ENCODE measurements at regions not wholly inside any gene's neighbourhood (a gene's known extent, or its start where the extent isn't known, plus 50 kb on each side); places are given as distances from the start of the nearest gene placed in this dataset.
"Not testable (repeated sequence)": the region's sequence is repeated elsewhere in the genome, so short reads cannot be mapped to it uniquely, and the experiment has no call there.

DNA sequence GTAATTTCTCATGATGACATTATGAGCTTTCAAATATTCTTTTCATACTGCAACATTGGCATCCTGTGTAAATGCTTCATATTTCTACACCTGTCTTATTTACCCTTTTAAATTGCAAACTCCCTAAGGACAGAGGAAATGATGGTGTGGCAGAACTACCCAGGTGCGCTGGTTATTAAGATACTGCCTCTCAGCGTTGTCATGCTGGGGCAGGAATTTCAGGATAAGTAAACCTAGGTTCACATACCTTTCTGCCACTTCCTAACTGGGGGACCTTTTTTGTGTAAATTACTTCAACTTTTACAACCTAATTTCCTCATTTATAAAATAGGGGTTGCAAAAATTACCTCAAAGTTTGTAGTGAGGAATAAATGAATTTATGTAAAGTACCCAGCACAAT lies 137.7 kb upstream of the NBPF26 start:
- intact Hi-C loops (cut with DNase I; ENCODE audit: low total_unique reads); H3K4me1 ChIP-seq; H3K27ac ChIP-seq; DNase-seq; H3K4me3 ChIP-seq; H3K9me3 ChIP-seq; H3K27me3 ChIP-seq; H3K36me3 ChIP-seq: not testable (repeated sequence)
- WGBS, 5 donors = no CpG with 5 or more reads among the region's 2 CpGs

DNA sequence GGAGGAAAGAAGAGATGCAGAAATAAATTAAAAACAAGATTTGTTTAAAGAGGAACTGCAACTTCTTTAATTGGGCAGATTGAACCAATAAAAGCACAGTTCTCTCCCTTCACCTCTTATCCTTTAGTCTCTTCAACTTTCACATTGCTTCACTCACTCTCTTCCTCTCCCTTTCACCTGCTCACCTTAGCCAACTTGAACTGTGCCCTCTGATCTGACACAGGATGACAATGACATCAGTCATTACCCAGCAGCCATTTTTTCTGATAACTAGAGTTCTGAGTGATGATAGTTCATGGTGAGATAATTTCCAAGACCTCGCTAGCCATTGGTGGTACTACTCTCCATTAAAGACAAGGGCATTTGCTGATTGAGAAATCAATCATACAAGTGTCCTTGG lies 134.9 kb upstream of the NBPF26 start:
- not testable (repeated sequence) for H3K36me3 ChIP-seq, H3K4me3 ChIP-seq

DNA sequence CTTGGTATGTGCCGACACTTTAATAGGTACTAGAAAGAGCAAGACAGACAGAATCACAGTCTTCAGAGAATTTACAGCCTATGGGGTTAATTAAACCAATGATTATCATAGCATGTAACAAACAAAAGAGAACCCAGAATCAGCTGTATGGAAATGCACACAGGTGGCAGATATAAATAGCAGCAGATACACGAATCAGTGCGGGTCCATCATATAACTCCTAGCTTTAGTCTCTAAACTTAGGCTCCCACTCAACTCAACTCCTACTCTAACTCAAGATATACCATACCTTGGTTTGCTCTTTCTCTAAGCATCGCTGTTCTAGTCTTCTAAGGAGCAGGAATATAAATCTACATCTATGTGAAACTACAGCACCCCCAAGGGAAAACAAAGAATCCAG lies 132.0 kb upstream of the NBPF26 start:
- H3K36me3 ChIP-seq; intact Hi-C loops (cut with DNase I; ENCODE audit: low total_unique reads); H3K4me1 ChIP-seq; H3K27me3 ChIP-seq; H3K9me3 ChIP-seq; DNase-seq; H3K4me3 ChIP-seq: not testable (repeated sequence)
- 51 to 78% (median 64%) methylated on average over 2 to 3 of the region's 4 CpGs; no CpG with 5 or more reads in 1 of the 5 donors for whole genome bisulfite sequencing, 5 donors
- H3K27ac ChIP-seq = peak overlapping the region in 1 of 5 donors; percentile 51

More for the DNA sequence above, 134.9 kb upstream of the NBPF26 start:
- DNase-seq; H3K4me1 ChIP-seq; H3K9me3 ChIP-seq; H3K27me3 ChIP-seq; intact Hi-C loops (cut with DNase I; ENCODE audit: low total_unique reads); H3K27ac ChIP-seq: not testable (repeated sequence)
- no CpG with 5 or more reads among the region's 1 CpG for WGBS, 5 donors

DNA sequence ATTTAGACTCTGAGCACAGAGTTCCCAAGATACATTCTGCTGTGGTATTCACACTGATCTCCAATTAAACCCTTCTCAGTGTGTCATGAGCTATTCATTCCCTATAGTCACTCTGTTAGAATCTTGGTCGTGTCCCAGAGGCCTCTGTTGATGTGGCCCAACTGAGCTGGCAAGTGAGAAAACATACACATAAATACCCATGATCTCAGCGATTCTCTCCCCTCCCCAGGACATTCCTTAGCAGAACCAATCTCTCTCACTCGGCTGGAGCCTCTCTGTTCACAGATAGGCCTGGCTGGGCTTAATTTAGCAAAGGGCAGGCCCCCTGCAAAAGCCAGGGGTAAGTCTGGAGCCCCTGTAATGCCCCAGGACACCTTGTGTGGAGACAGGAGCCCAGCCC lies 130.8 kb upstream of the NBPF26 start:
- H3K4me1 ChIP-seq; H3K36me3 ChIP-seq; H3K27me3 ChIP-seq; H3K4me3 ChIP-seq; DNase-seq; H3K9me3 ChIP-seq; intact Hi-C loops (cut with DNase I; ENCODE audit: low total_unique reads); H3K27ac ChIP-seq: not testable (repeated sequence)
- WGBS, 5 donors = no CpG with 5 or more reads among the region's 3 CpGs

DNA sequence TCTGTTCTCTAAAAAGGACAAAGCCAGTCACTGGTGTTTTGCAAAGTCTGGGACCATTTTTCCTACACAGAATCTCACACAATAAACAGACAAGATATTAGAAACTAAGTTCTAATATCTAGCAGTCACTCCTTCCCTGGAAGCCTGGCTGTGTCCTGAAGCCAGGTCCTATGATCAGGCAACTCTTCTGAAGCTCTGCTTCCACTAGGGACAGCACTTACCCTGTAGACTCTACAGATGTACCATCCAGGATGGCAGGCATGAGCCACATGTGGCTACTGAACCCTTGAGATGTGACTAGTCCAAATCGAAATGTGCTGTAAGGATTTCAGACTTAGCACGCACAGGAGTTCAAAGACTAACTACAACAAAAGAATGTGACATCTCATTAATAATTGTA lies 130.1 kb upstream of the NBPF26 start:
- H3K36me3 ChIP-seq; H3K4me1 ChIP-seq; H3K27me3 ChIP-seq; H3K27ac ChIP-seq; intact Hi-C loops (cut with DNase I; ENCODE audit: low total_unique reads); H3K9me3 ChIP-seq; DNase-seq; H3K4me3 ChIP-seq: not testable (repeated sequence)
- no CpG with 5 or more reads among the region's 2 CpGs for WGBS, 5 donors

DNA sequence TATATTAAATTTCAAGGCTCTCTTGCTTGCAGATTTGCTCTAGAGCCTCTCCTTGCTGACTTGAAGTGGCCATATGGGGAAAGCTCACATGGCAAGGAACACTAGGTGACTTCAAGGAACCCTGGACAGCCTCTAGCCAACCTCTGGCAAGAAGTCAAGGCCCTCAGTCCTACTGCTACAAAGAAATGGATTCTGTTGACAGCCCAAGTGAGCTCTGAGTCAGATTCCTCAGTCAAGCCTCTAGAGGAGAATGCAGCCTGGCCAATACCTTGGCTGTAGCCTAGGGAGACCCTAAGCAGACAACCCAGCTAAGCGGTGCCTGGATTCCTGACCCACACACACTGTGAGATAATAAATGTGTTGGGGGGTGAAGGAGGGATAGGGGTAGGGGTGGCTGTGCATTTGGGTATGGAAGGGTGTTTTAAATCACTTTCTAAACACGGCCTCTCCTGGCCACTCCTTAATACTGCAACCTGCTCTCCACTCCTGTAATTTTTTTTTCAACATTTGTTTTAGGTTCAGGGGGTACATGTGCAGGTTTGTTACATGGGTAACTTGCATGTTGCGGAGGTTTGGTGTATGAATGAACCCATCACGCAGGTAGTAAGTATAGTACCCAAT lies 125.3 kb upstream of the NBPF26 start:
- H3K27me3 ChIP-seq; H3K9me3 ChIP-seq; H3K27ac ChIP-seq; DNase-seq; intact Hi-C loops (cut with DNase I; ENCODE audit: low total_unique reads); H3K36me3 ChIP-seq; H3K4me3 ChIP-seq; H3K4me1 ChIP-seq: not testable (repeated sequence)
- 71% methylated on average over 3 of the region's 4 CpGs; no CpG with 5 or more reads in 4 of the 5 donors for WGBS, 5 donors

DNA sequence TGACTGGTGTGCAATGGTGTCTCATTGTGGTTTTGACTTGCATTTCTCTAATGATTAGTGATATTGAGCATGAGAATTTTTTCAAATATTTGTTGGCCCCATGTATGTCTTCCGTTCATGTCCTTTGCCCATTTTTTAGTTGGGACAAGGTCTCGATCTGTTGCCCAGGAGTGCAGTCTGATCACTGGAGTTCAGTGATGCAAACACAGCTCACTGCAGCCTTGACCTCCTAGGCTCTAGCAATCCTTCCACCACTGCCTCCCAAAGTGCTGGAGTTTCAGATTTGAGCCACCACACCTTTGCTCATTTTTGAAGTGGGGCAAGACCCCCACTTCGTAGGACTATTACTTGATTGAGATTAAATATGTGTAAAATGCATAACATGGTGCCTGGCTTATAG lies 124.2 kb upstream of the NBPF26 start:
- no CpG with 5 or more reads among the region's 3 CpGs for WGBS, 5 donors
- H3K36me3 ChIP-seq; intact Hi-C loops (cut with DNase I; ENCODE audit: low total_unique reads); H3K4me1 ChIP-seq; H3K27ac ChIP-seq; H3K27me3 ChIP-seq; H3K4me3 ChIP-seq; DNase-seq; H3K9me3 ChIP-seq: not testable (repeated sequence)

DNA sequence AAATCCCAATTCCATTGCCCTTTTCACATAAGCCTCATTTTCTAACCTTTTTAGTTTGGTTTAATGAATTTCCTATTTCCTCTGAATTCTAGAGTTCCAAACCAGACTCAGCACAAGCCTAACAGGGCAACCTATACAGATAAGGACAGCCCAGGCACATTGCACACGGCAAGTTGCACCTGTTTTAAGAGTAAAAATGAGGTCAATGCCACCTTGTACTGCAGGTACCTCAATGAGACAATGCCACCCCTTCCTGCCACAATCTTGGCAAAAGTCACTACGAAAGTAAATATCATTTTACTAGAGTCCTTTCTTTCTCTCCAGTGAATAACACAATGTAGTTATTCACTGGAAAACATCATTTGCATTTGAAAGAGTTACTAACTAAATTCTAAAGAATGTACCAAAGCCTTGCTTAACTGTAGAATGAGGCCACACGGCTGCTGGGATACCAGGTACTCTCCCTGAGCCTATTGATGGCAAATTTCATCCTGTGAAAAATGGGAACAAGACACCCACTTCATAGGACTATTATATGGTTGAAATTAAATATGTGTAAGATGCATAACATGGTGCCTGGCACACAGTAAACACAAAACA lies 123.2 kb upstream of the NBPF26 start:
- H3K9me3 ChIP-seq; intact Hi-C loops (cut with DNase I; ENCODE audit: low total_unique reads): not testable (repeated sequence)
- WGBS, 5 donors = no CpG with 5 or more reads among the region's 3 CpGs

DNA sequence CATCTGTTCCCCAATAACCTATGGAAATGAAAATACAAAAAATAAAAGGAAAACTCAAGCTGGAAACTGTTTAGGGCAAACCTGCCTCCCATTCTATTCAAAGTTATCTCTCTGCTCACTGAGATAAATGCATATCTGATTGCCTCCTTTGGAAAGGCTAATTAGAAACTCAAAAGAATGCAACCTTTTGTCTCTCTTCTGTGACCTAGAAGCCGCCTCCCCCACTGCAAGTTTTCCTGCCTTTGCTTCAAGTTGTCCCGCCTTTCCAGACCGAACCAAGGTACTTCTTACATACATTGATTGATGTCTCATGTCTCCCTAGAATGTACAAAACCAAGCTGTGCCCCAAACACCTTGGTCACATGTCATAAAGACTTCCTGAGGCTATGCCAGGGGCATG lies 115.9 kb upstream of the NBPF26 start:
- H3K4me3 ChIP-seq; H3K27me3 ChIP-seq; H3K36me3 ChIP-seq; H3K4me1 ChIP-seq; H3K9me3 ChIP-seq; H3K27ac ChIP-seq; intact Hi-C loops (cut with DNase I; ENCODE audit: low total_unique reads); DNase-seq: not testable (repeated sequence)
- WGBS, 5 donors = no CpG with 5 or more reads among the region's 3 CpGs

More for the DNA sequence above, 123.2 kb upstream of the NBPF26 start:
- H3K27ac ChIP-seq, H3K4me1 ChIP-seq, H3K4me3 ChIP-seq, H3K36me3 ChIP-seq, DNase-seq, H3K27me3 ChIP-seq: not testable (repeated sequence)

DNA sequence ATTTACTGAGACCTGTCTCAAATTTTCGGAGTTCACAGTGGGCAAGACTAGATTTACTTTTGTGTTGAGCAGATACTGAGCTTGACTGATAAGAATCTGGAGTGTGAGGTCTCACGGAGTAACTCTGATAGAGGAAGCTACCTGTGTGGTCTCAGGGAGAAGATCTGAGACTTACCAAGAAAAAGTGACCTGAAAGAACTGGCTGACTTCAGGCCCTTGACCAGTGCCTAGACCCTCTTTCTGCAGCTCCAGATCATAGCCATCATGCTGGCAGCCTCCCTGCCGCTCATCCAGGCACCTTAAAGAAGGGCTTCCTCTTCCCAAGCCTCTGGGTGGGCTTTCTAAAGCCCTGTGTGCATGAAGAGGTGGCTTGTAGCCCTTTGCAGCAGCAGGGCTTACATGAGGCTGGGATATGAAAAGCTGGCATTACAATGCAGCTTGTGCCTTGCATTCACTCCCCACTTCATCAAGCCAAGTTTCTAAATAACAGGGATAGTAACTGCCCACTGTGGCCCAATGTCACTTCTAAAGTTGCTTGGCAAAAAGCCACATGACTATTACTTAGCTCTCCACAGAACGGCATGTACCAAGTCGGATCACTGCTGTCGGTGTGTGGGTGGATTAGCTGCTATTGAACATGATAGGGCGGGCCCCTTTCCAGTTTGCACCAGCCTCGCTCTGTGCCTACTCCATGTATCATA lies 115.3 kb upstream of the NBPF26 start:
- intact Hi-C loops (cut with DNase I; ENCODE audit: low total_unique reads); H3K27ac ChIP-seq: not testable (repeated sequence)
- no CpG with 5 or more reads among the region's 8 CpGs for WGBS, 5 donors

DNA sequence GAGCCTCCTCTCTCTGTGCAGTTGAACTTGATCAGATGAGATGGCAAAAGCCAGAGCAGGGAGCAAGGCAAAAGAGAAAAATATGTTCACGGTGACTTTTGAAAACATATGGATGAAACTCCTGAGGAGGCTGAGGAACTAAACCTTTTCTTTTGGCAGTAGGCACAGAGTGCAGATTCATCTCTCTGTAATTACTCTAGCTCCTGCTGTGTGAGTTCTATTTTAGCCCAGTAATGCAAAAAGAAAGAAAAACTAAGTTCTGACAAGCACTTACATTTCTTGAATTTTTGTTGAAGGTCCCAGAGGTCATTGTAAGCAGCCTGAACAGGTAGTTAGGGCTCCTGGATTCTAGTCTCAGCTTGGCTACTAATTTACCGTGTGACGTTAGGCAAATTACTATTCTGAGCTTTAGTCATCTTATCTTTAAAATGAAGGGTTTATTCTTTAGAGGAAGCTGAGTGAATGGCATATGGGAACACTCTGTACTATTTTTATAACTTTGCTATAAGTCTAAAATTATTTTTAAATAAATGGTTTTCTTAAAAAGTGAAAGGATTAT lies 114.7 kb upstream of the NBPF26 start:
- H3K27ac ChIP-seq; H3K9me3 ChIP-seq; H3K4me3 ChIP-seq; H3K36me3 ChIP-seq; intact Hi-C loops (cut with DNase I; ENCODE audit: low total_unique reads); DNase-seq; H3K27me3 ChIP-seq; H3K4me1 ChIP-seq: not testable (repeated sequence)
- WGBS, 5 donors = no CpG with 5 or more reads among the region's 3 CpGs

More for the DNA sequence above, 115.3 kb upstream of the NBPF26 start:
- not testable (repeated sequence) for H3K4me3 ChIP-seq, DNase-seq, H3K36me3 ChIP-seq, H3K4me1 ChIP-seq, H3K27me3 ChIP-seq, H3K9me3 ChIP-seq

DNA sequence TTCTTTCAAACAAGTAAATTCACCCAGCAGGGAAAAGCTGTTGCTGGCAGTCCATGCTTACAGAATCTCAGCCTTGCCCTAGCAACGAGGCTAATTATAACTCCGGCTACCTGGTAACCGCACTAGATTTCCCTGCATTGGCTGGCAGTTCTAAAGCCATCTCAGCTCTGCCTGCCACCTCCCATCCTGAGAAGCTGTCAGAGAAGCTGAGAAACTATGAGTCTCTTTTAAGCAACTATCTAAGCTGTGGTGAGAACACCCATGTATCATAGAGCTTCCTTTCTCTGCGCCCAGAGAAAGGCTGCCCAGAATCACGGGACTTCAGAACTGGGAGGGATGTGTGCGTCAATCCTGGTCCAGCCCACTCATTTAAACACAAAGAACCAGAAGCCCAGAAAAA lies 113.9 kb upstream of the NBPF26 start:
- no CpG with 5 or more reads among the region's 6 CpGs for WGBS, 5 donors
- intact Hi-C loops (cut with DNase I; ENCODE audit: low total_unique reads); H3K27me3 ChIP-seq; H3K36me3 ChIP-seq; DNase-seq; H3K4me1 ChIP-seq; H3K4me3 ChIP-seq; H3K9me3 ChIP-seq; H3K27ac ChIP-seq: not testable (repeated sequence)

Measured in stomach (tissue), 8 donors.